ENCODE measurements at regions not wholly inside any gene's neighbourhood (a gene's known extent, or its start where the extent isn't known, plus 50 kb on each side); places are given as distances from the start of the nearest gene placed in this dataset.

- H3K9me3 ChIP-seq (ENCODE audit: low read length), result 0 out of 2 replicates have a peak, but pooled peaks cover 5% of the 10 kb centered on the region
- no peak overlapping the region for H3K4me3 ChIP-seq (ENCODE audit: low read length)
- H3K79me2 ChIP-seq (ENCODE audit: low read length), result no peaks in the 10 kb centered on the region
- no peak for DNase-seq
- H3K27me3 ChIP-seq (ENCODE audit: low read length), result no peaks in the 10 kb centered on the region
- H3K27ac ChIP-seq (ENCODE audit: low read length), result no peak overlapping the region
- H3K9ac ChIP-seq (ENCODE audit: low read length), result no peak overlapping the region
- H3K9me2 ChIP-seq (replicated peaks; ENCODE audit: insufficient read depth, low read length), result no peaks in the 10 kb centered on the region
- no peaks in the 10 kb centered on the region for H3K36me3 ChIP-seq (ENCODE audit: insufficient read depth, low read length)
- no peaks in the 10 kb centered on the region for H3K4me1 ChIP-seq (ENCODE audit: low read length)
- no peak overlapping the region for H3K4me2 ChIP-seq (ENCODE audit: low read depth, low read length, poor library complexity, severe bottlenecking)
- no peaks in the 10 kb centered on the region for H4K20me1 ChIP-seq (ENCODE audit: insufficient read depth, low read depth, low read length)
- no peak overlapping the region for H2AFZ ChIP-seq (ENCODE audit: low read length)
Observed at GRCh38 chr9:81377921-81378320, 311.4 kb downstream of the TLE1 start.

DNA sequence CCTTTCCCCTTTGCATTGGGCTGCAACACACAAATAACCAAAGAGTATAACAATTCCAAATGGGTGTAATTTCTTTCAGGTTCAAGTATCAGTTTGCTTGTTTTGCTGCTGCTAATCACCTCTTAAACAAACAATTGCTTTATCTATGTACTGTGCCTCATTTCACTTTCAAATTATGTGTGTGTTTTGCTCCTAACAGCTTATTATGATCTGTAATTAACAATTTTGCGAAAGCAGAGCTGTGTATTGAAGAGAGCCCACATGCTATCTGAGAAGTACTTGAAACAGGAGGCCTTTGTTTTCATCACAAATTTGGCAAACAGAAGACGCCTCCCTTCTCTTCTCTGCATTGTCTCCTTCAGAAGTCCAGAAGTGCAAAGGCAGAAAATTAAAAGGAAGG lies 312.0 kb downstream of the TLE1 start:
- H3K4me1 ChIP-seq (ENCODE audit: low read length), result no peaks in the 10 kb centered on the region
- no peak overlapping the region for H3K4me3 ChIP-seq (ENCODE audit: low read length)
- no peaks in the 10 kb centered on the region for H3K36me3 ChIP-seq (ENCODE audit: insufficient read depth, low read length)

GRCh38 chr9:81375187-81376100 lies 313.9 kb downstream of the TLE1 start:
- H3K4me2 ChIP-seq (ENCODE audit: low read depth, low read length, poor library complexity, severe bottlenecking), result no peak overlapping the region
- H3K27ac ChIP-seq (ENCODE audit: low read length), result no peak overlapping the region
- H3K9ac ChIP-seq (ENCODE audit: low read length), result no peak overlapping the region
- DNase-seq, result no peak
- no peak overlapping the region for H3K4me3 ChIP-seq (ENCODE audit: low read length)
- H3K9me2 ChIP-seq (replicated peaks; ENCODE audit: insufficient read depth, low read length), result no peaks in the 10 kb centered on the region
- H2AFZ ChIP-seq (ENCODE audit: low read length), result no peak overlapping the region
- peaks cover 8% of the 10 kb centered on the region; the same call in 1 of the 2 replicates for H3K9me3 ChIP-seq (ENCODE audit: low read length)
- H3K27me3 ChIP-seq (ENCODE audit: low read length), result no peaks in the 10 kb centered on the region
- H3K36me3 ChIP-seq (ENCODE audit: insufficient read depth, low read length), result no peaks in the 10 kb centered on the region
- no peaks in the 10 kb centered on the region for H3K79me2 ChIP-seq (ENCODE audit: low read length)
- no peaks in the 10 kb centered on the region for H4K20me1 ChIP-seq (ENCODE audit: insufficient read depth, low read depth, low read length)
- H3K4me1 ChIP-seq (ENCODE audit: low read length), result no peaks in the 10 kb centered on the region

More for the DNA sequence above, 312.0 kb downstream of the TLE1 start:
- H3K27ac ChIP-seq (ENCODE audit: low read length), result no peak overlapping the region
- H3K9ac ChIP-seq (ENCODE audit: low read length), result no peak overlapping the region
- no peak for DNase-seq
- H3K79me2 ChIP-seq (ENCODE audit: low read length), result no peaks in the 10 kb centered on the region
- no peaks in the 10 kb centered on the region for H3K9me2 ChIP-seq (replicated peaks; ENCODE audit: insufficient read depth, low read length)
- H3K27me3 ChIP-seq (ENCODE audit: low read length), result no peaks in the 10 kb centered on the region
- no peak overlapping the region for H3K4me2 ChIP-seq (ENCODE audit: low read depth, low read length, poor library complexity, severe bottlenecking)
- no peak overlapping the region for H2AFZ ChIP-seq (ENCODE audit: low read length)
- H4K20me1 ChIP-seq (ENCODE audit: insufficient read depth, low read depth, low read length), result no peaks in the 10 kb centered on the region
- 0 out of 2 replicates have a peak, but pooled peaks cover 5% of the 10 kb centered on the region for H3K9me3 ChIP-seq (ENCODE audit: low read length)

GRCh38 chr9:81374459-81375186 lies 314.7 kb downstream of the TLE1 start:
- Histone ChIP-seq H3K9ac (ENCODE audit: low read length) (no peak overlapping the region), H3K4me1 (ENCODE audit: low read length) (no peaks in the 10 kb centered on the region), H3K4me2 (ENCODE audit: low read depth, low read length, poor library complexity, severe bottlenecking) (no peak overlapping the region), H3K9me3 (ENCODE audit: low read length) (peaks cover 9% of the 10 kb centered on the region; the same call in 1 of the 2 replicates), H3K27me3 (ENCODE audit: low read length) (no peaks in the 10 kb centered on the region), H3K4me3 (ENCODE audit: low read length) (no peak overlapping the region), H3K27ac (ENCODE audit: low read length) (no peak overlapping the region), H3K36me3 (ENCODE audit: insufficient read depth, low read length) (no peaks in the 10 kb centered on the region), H3K79me2 (ENCODE audit: low read length) (no peaks in the 10 kb centered on the region), H3K9me2 (replicated peaks; ENCODE audit: insufficient read depth, low read length) (no peaks in the 10 kb centered on the region), H4K20me1 (ENCODE audit: insufficient read depth, low read depth, low read length) (no peaks in the 10 kb centered on the region), H2AFZ (ENCODE audit: low read length) (no peak overlapping the region)
- no peak for DNase-seq

GRCh38 chr9:81373294-81373693 lies 316.1 kb downstream of the TLE1 start:
- H3K36me3 ChIP-seq (ENCODE audit: insufficient read depth, low read length), result no peaks in the 10 kb centered on the region
- no peaks in the 10 kb centered on the region for H3K4me1 ChIP-seq (ENCODE audit: low read length)
- no peak for DNase-seq
- H3K9ac ChIP-seq (ENCODE audit: low read length), result no peak overlapping the region
- H3K79me2 ChIP-seq (ENCODE audit: low read length), result no peaks in the 10 kb centered on the region
- H3K27me3 ChIP-seq (ENCODE audit: low read length), result no peaks in the 10 kb centered on the region
- no peak overlapping the region for H3K4me2 ChIP-seq (ENCODE audit: low read depth, low read length, poor library complexity, severe bottlenecking)
- peaks cover 8% of the 10 kb centered on the region; the same call in 1 of the 2 replicates for H3K9me3 ChIP-seq (ENCODE audit: low read length)
- H3K9me2 ChIP-seq (replicated peaks; ENCODE audit: insufficient read depth, low read length), result no peaks in the 10 kb centered on the region
- H3K27ac ChIP-seq (ENCODE audit: low read length), result no peak overlapping the region
- no peaks in the 10 kb centered on the region for H4K20me1 ChIP-seq (ENCODE audit: insufficient read depth, low read depth, low read length)
- H2AFZ ChIP-seq (ENCODE audit: low read length), result no peak overlapping the region
- H3K4me3 ChIP-seq (ENCODE audit: low read length), result no peak overlapping the region

DNA sequence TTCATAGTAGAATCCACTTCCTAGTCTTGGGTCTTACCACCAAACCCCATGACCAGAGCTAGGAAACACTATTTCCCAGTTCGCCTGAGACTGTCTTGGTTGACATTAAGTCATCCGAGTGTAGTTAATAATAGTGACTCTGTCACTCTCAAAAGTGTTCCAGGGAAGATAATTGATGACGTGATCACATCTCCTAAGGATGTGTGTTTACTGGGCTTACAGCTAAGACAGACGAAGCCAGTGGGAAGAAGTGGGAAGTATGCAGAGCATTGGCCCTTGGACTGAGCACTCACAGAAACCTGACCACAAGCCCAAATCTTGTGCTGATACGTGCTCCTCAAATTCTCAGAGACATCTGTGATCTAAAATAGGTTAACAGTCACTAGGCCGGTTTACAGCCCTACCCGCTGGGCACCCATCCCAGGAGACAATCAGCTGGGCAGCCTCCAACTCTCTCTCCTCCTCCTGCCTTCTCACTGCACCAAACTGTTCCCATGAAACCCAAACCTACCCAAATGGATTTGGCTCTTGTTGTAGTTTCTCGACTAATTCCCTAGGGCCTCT lies 316.6 kb downstream of the TLE1 start:
- no peak overlapping the region for H3K27ac ChIP-seq (ENCODE audit: low read length)
- no peak overlapping the region for H3K4me2 ChIP-seq (ENCODE audit: low read depth, low read length, poor library complexity, severe bottlenecking)
- H3K9ac ChIP-seq (ENCODE audit: low read length), result no peak overlapping the region
- H3K27me3 ChIP-seq (ENCODE audit: low read length), result no peaks in the 10 kb centered on the region
- H2AFZ ChIP-seq (ENCODE audit: low read length), result no peak overlapping the region
- no peaks in the 10 kb centered on the region for H3K79me2 ChIP-seq (ENCODE audit: low read length)
- peaks cover 5% of the 10 kb centered on the region; the same call in 1 of the 2 replicates for H3K9me3 ChIP-seq (ENCODE audit: low read length)
- H3K4me1 ChIP-seq (ENCODE audit: low read length), result no peaks in the 10 kb centered on the region
- H3K9me2 ChIP-seq (replicated peaks; ENCODE audit: insufficient read depth, low read length), result no peaks in the 10 kb centered on the region
- DNase-seq, result no peak
- no peaks in the 10 kb centered on the region for H3K36me3 ChIP-seq (ENCODE audit: insufficient read depth, low read length)
- H3K4me3 ChIP-seq (ENCODE audit: low read length), result no peak overlapping the region
- H4K20me1 ChIP-seq (ENCODE audit: insufficient read depth, low read depth, low read length), result no peaks in the 10 kb centered on the region

- Histone ChIP-seq H2AFZ (ENCODE audit: low read length) (no peak overlapping the region), H3K4me2 (ENCODE audit: low read depth, low read length, poor library complexity, severe bottlenecking) (no peak overlapping the region), H4K20me1 (ENCODE audit: insufficient read depth, low read depth, low read length) (no peaks in the 10 kb centered on the region), H3K27ac (ENCODE audit: low read length) (no peak overlapping the region), H3K27me3 (ENCODE audit: low read length) (no peaks in the 10 kb centered on the region), H3K4me1 (ENCODE audit: low read length) (no peaks in the 10 kb centered on the region), H3K79me2 (ENCODE audit: low read length) (no peaks in the 10 kb centered on the region), H3K9me3 (ENCODE audit: low read length) (peaks cover 5% of the 10 kb centered on the region; the same call in 1 of the 2 replicates), H3K9me2 (replicated peaks; ENCODE audit: insufficient read depth, low read length) (no peaks in the 10 kb centered on the region), H3K9ac (ENCODE audit: low read length) (no peak overlapping the region), H3K4me3 (ENCODE audit: low read length) (no peak overlapping the region), H3K36me3 (ENCODE audit: insufficient read depth, low read length) (no peaks in the 10 kb centered on the region)
- DNase-seq, result no peak
Observed at GRCh38 chr9:81371824-81372223, 317.5 kb downstream of the TLE1 start.

DNA sequence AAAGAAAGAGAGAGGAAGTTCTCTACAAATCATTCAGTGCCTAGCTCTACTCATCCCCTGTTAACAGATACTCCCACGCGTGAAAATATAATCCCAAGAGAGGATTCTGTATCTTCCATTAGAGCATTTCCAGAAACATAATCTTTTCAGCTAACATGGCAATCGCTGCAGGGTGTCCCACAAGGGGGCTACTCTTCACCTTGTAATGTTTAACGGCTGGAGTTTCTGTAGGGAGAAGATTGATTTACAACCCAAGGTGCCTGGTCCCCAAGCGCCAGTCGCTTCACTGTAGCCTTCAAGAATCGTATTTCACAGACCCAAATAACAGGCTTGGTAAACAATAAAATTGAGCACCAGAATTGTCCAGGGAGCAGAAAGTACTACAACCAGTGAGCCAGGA lies 318.7 kb downstream of the TLE1 start:
- Histone ChIP-seq H3K4me1 (ENCODE audit: low read length) (no peaks in the 10 kb centered on the region), H3K9me3 (ENCODE audit: low read length) (peaks cover 5% of the 10 kb centered on the region; the same call in 1 of the 2 replicates), H3K9me2 (replicated peaks; ENCODE audit: insufficient read depth, low read length) (no peaks in the 10 kb centered on the region), H3K9ac (ENCODE audit: low read length) (no peak overlapping the region), H3K27me3 (ENCODE audit: low read length) (no peaks in the 10 kb centered on the region), H3K4me2 (ENCODE audit: low read depth, low read length, poor library complexity, severe bottlenecking) (no peak overlapping the region), H3K36me3 (ENCODE audit: insufficient read depth, low read length) (no peaks in the 10 kb centered on the region), H4K20me1 (ENCODE audit: insufficient read depth, low read depth, low read length) (no peaks in the 10 kb centered on the region), H3K27ac (ENCODE audit: low read length) (no peak overlapping the region), H2AFZ (ENCODE audit: low read length) (no peak overlapping the region), H3K79me2 (ENCODE audit: low read length) (no peaks in the 10 kb centered on the region), H3K4me3 (ENCODE audit: low read length) (no peak overlapping the region)
- DNase-seq, result no peak

Measured in Karpas-422 (cell line).